HCT116 (cell line): ENCODE measurements at regions not wholly inside any gene's neighbourhood (a gene's known extent, or its start where the extent isn't known, plus 50 kb on each side); places are given as distances from the start of the nearest gene placed in this dataset.

Experiments
- ATAC-seq: fragments of 200-7000 bp; cut with Tn5 transposase; 2 replicates; pipeline ENCODE4 v1.9.1; 2020; ENCODE audit warnings: mild to moderate bottlenecking, moderate library complexity
- BruUV-seq: library from RNA; stranded (reverse); fragments of 400-500 nt; replicated peaks from 2 replicates; lab custom pipeline; 2021; lab: Mats Ljungman, UMichigan
- CTCF ChIA-PET: fragments of 300-600 bp; sonication (Branson Sonifier 250); formaldehyde crosslinking; loops from one replicate; lab custom pipeline; 2021; ENCODE audit warnings: antibody characterized with exemption; lab: Charles Lee
- POLR2A ChIA-PET: fragments of 300-600, 350-600 bp; sonication (Branson Sonifier 250); formaldehyde crosslinking; loops from one replicate; lab custom pipeline; 2021; ENCODE audit warnings: antibody characterized with exemption; lab: Charles Lee
- RAD21 ChIA-PET, 2 experiments: fragments of 300-600 bp; sonication (Branson Sonifier 250); formaldehyde crosslinking; loops; one replicate each; lab custom pipeline; 2023; ENCODE audit warnings: low total read pairs in 2 of 2; ENCODE audit not compliant: uncharacterized antibody in 2 of 2, unreplicated experiment in 2 of 2, low non-redundant PET in 1 of 2; lab: Charles Lee
- DNase-seq: peaks from one replicate; pipeline ENCODE4 v3.0.0-alpha.2; 2010; ENCODE audit warnings: low read depth, low spot score
- H2AFZ ChIP-seq: fragments of 200-600 bp; shearing (Covaris generic), sonication (generic); 2 replicates; pipeline ENCODE4 v1.6.1; 2017; ENCODE audit warnings: low read depth, mixed run types, mixed read lengths, antibody characterized with exemption, low read length; ENCODE audit not compliant: poor library complexity, severe bottlenecking
- H3K27ac ChIP-seq: 2 replicates; pipeline ENCODE4 v1.5.1; 2012; ENCODE audit warnings: low read depth, low read length
- H3K27me3 ChIP-seq: fragments of 200-600 bp; sonication (generic); 2 replicates; pipeline ENCODE4 v1.6.1; 2016; ENCODE audit warnings: mixed run types, low read length, mixed read lengths; ENCODE audit not compliant: insufficient read depth
- H3K36me3 ChIP-seq, 2 experiments: fragments of 200-500 bp in 1 of 2; fragments of 200-600 bp in 1 of 2; sonication (Bioruptor generic) in 1 of 2; sonication (generic) in 1 of 2; 2 replicates each; pipeline versions ENCODE4 v1.5.1 to v1.6.1; 2014 to 2016; ENCODE audit warnings: low read length in 2 of 2, inconsistent platforms in 1 of 2, mixed read lengths in 1 of 2, mixed run types in 1 of 2; ENCODE audit not compliant: insufficient read depth in 2 of 2, control insufficient read depth in 1 of 2
- H3K4me1 ChIP-seq, 2 experiments: fragments of 200-600 bp in 1 of 2; sonication (generic) in 1 of 2; 2 replicates each; pipeline versions ENCODE4 v1.5.1 to v1.6.1; 2012 to 2017; ENCODE audit warnings: low read length in 2 of 2, inconsistent platforms in 1 of 2, mild to moderate bottlenecking in 1 of 2, mixed read lengths in 1 of 2, mixed run types in 1 of 2, moderate library complexity in 1 of 2; ENCODE audit not compliant: insufficient read depth in 2 of 2, control insufficient read depth in 1 of 2
- H3K4me2 ChIP-seq: fragments of 200-600 bp; sonication (generic); 2 replicates; pipeline ENCODE4 v1.6.1; 2017; ENCODE audit warnings: mixed run types, low read length, mixed read lengths
- H3K4me3 ChIP-seq, 2 experiments: fragments of 200-600 bp in 1 of 2; sonication (generic) in 1 of 2; replicated peaks in 1 of 2; 2 replicates each; pipeline ENCODE4 v1.5.1; 2011 to 2016; ENCODE audit warnings: low read length in 2 of 2, control low read depth in 1 of 2, low read depth in 1 of 2, mild to moderate bottlenecking in 1 of 2, mixed read lengths in 1 of 2, mixed run types in 1 of 2
- H3K79me2 ChIP-seq: fragments of 200-600 bp; sonication (generic); 2 replicates; pipeline ENCODE4 v1.6.1; 2017; ENCODE audit warnings: mild to moderate bottlenecking, mixed run types, low read length, moderate library complexity, mixed read lengths; ENCODE audit not compliant: insufficient read depth
- H3K9ac ChIP-seq: fragments of 200-600 bp; sonication (generic); 2 replicates; pipeline ENCODE4 v1.6.1; 2016; ENCODE audit warnings: low read length, mixed read lengths
- H3K9me2 ChIP-seq: fragments of 200-600 bp; sonication (generic), shearing (Covaris generic); 2 replicates; pipeline ENCODE4 v1.6.1; 2017; ENCODE audit warnings: mixed run types, mild to moderate bottlenecking, moderate library complexity; ENCODE audit not compliant: insufficient read depth
- H3K9me3 ChIP-seq, 2 experiments: fragments of 200-500 bp in 1 of 2; fragments of 200-600 bp in 1 of 2; sonication (Bioruptor generic) in 1 of 2; sonication (generic) in 1 of 2; 2 replicates each; pipeline ENCODE4 v1.6.1; 2014 to 2017; ENCODE audit warnings: low read length in 2 of 2, mixed read lengths in 2 of 2, inconsistent platforms in 1 of 2, low read depth in 1 of 2, mild to moderate bottlenecking in 1 of 2, mixed run types in 1 of 2, moderate library complexity in 1 of 2; ENCODE audit not compliant: control insufficient read depth in 1 of 2, insufficient read depth in 1 of 2
- H4K20me1 ChIP-seq: fragments of 200-600 bp; sonication (generic), shearing (Covaris generic); 2 replicates; pipeline ENCODE4 v1.6.1; 2017; ENCODE audit warnings: mixed run types, mild to moderate bottlenecking, moderate library complexity; ENCODE audit not compliant: insufficient read depth
- CEBPB ChIP-seq: IDR thresholded peaks from 2 replicates; pipeline ENCODE4 v1.6.1; 2012; ENCODE audit warnings: low read depth
- ELF1 ChIP-seq: IDR thresholded peaks from 2 replicates; pipeline ENCODE4 v1.6.1; 2012; ENCODE audit warnings: low read depth, borderline replicate concordance
- EZH2 ChIP-seq: fragments of 200-600 bp; sonication (generic); IDR thresholded peaks from 2 replicates; pipeline ENCODE4 v1.6.1; 2017; ENCODE audit warnings: antibody characterized with exemption, mixed run types
- JUND ChIP-seq: IDR thresholded peaks from 2 replicates; pipeline ENCODE4 v1.6.1; 2012
- POLR2A ChIP-seq: IDR thresholded peaks from 2 replicates; pipeline ENCODE4 v1.7.0; 2011; ENCODE audit warnings: borderline replicate concordance; ENCODE audit not compliant: insufficient read depth, insufficient read length; ENCODE audit errors: extremely low read depth
- POLR2AphosphoS5 ChIP-seq: IDR thresholded peaks from 2 replicates; pipeline ENCODE4 v1.6.1; 2011; ENCODE audit warnings: mild to moderate bottlenecking, low read depth, low read length, moderate library complexity
- RAD21 ChIP-seq: IDR thresholded peaks from 2 replicates; pipeline ENCODE4 v1.6.1; 2012; ENCODE audit warnings: low read depth, mild to moderate bottlenecking
- SP1 ChIP-seq: IDR thresholded peaks from 2 replicates; pipeline ENCODE4 v1.6.1; 2012; ENCODE audit warnings: low read depth
- SRF ChIP-seq: IDR thresholded peaks from 2 replicates; pipeline ENCODE4 v1.6.1; 2012; ENCODE audit warnings: low read depth
- TCF7L2 ChIP-seq: IDR thresholded peaks from 2 replicates; pipeline ENCODE4 v1.7.0; 2011; ENCODE audit warnings: borderline replicate concordance, inconsistent platforms; ENCODE audit not compliant: insufficient read depth, insufficient read length; ENCODE audit errors: extremely low read depth
- ZFX ChIP-seq: fragments of 450-650 bp; IDR thresholded peaks from 2 replicates; pipeline ENCODE4 v1.6.1; 2017
- ZNF274 ChIP-seq: fragments of 200-500 bp; sonication (Bioruptor generic); IDR thresholded peaks from 2 replicates; pipeline ENCODE4 v1.6.1; 2014; ENCODE audit warnings: mild to moderate bottlenecking, low read depth, low read length, inconsistent platforms
- intact Hi-C: fragments of 100-400 bp; cut with micrococcal nuclease; formaldehyde crosslinking; loops from 2 replicates; pipeline ENCODE4 v1.10.0; 2022
- TF ChIP-seq, protein P1 (sequence below): IDR thresholded peaks from 2 replicates; pipeline ENCODE4 v1.6.1; 2012

DNA sequence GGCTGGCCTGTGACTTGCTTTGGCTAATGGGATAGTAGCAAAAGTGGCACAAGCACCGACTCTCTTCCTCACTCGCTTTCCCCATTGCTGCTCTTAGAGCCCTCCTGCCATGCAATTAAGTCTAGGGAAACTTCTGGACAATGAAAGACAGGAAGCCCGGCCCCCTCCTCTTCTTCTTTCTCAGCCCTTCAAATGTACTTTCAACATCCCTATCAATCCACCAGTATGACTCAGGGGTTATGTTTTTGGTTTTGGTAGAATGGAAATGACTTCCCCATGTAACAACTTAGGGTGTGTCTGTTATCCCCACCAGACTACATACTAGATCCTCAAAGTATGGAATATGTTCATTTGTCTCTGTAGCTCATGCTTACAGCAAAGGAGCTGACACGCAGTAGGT, 139.0 kb upstream of the GDF10 start:
- H3K27me3 ChIP-seq: no peaks in the 10 kb centered on the region
- no peak overlapping the region for H2AFZ ChIP-seq
- H3K9ac ChIP-seq: no peak overlapping the region
- no peaks in the 10 kb centered on the region for H3K9me3 ChIP-seq
- no peaks in the 10 kb centered on the region for H4K20me1 ChIP-seq
- DNase-seq (no peak), ATAC-seq (no peak)
- no peaks in the 10 kb centered on the region for H3K79me2 ChIP-seq
- no peak overlapping the region for H3K4me3 ChIP-seq
- no peak overlapping the region for H3K27ac ChIP-seq
- RAD21 ChIA-PET: no interaction called here
- peaks cover 0 to 10% of the 10 kb centered on the region in 2 experiments; a peak in 1 of 4 replicates for H3K4me1 ChIP-seq
- POLR2A ChIA-PET: no interaction called here
- no peaks in the 10 kb centered on the region for H3K36me3 ChIP-seq
- CTCF ChIA-PET: no interaction called here
- H3K4me2 ChIP-seq: no peak overlapping the region
- no peaks in the 10 kb centered on the region for H3K9me2 ChIP-seq
- no peak for TF ChIP-seq SRF
- no peak for TF ChIP-seq ELF1
- TF ChIP-seq EZH2: no peak
- TF ChIP-seq, protein P1, sequence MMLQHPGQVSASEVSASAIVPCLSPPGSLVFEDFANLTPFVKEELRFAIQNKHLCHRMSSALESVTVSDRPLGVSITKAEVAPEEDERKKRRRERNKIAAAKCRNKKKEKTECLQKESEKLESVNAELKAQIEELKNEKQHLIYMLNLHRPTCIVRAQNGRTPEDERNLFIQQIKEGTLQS: no peak
- TF ChIP-seq SP1: no peak
- TF ChIP-seq ZFX: no peak
- TF ChIP-seq ZNF274: no peak
- no peak for TF ChIP-seq POLR2A
- no peak for TF ChIP-seq POLR2AphosphoS5
- TF ChIP-seq RAD21: no peak
- intact Hi-C loops: no loop called here
- no TSS peak for BruUV-seq

DNA sequence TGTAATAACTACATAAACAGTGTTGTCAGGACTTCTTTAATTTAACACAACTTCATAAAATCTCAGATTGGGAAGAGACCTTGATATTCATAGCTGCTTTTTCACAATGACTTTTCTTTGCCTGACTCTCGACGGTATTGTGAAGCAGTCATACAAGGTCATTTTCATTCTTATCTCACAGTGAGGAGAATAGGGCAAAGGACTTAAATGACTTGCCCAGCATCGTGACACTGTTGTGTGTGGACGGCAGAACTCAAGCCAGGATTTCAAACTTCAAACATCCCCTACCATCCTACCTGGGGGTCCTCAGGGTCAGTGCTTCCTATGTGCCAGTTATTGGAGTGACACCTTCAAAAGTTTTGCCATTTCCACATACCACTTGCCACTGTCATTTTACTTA, 138.5 kb upstream of the GDF10 start:
- DNase-seq (no peak), ATAC-seq (no peak)
- no peak for TF ChIP-seq ZNF274
- TF ChIP-seq CEBPB: no peak
- TF ChIP-seq TCF7L2: no peak
- no peak for TF ChIP-seq JUND
- TF ChIP-seq POLR2A: no peak
- Histone ChIP-seq H3K9me3 (no peaks in the 10 kb centered on the region), H3K4me2 (no peak overlapping the region), H3K4me3 (no peak overlapping the region), H3K27me3 (no peaks in the 10 kb centered on the region), H4K20me1 (no peaks in the 10 kb centered on the region), H3K36me3 (no peaks in the 10 kb centered on the region), H3K27ac (no peak overlapping the region), H3K79me2 (no peaks in the 10 kb centered on the region), H3K9ac (no peak overlapping the region), H2AFZ (no peak overlapping the region), H3K4me1 (peaks cover 0 to 15% of the 10 kb centered on the region in 2 experiments; a peak in 1 of 4 replicates), H3K9me2 (no peaks in the 10 kb centered on the region)
- BruUV-seq: no TSS peak
- intact Hi-C loops: no loop called here
- ChIA-PET POLR2A (no interaction called here), CTCF (no interaction called here), RAD21 (no interaction called here)
